ENCODE measurements at regions not wholly inside any gene's neighbourhood (a gene's known extent, or its start where the extent isn't known, plus 50 kb on each side); places are given as distances from the start of the nearest gene placed in this dataset.

- no peak overlapping the region for H3K4me3 ChIP-seq
- no peak for TF ChIP-seq CTCF (IDR thresholded peaks at IDR 0.05)
- H3K36me3 ChIP-seq: no peaks in the 10 kb centered on the region
- H3K4me1 ChIP-seq: no peaks in the 10 kb centered on the region
- no peak for DNase-seq
- H3K27ac ChIP-seq: no peak overlapping the region
- intact Hi-C loops (cut with DNase I): no loop called here
- H3K9me3 ChIP-seq: no peaks in the 10 kb centered on the region
- H3K27me3 ChIP-seq: no peaks in the 10 kb centered on the region
- H3K9ac ChIP-seq (ENCODE audit: low read depth in 2 of 2, low read length in 2 of 2): no peak overlapping the region
Observed at GRCh38 chr5:2005101-2006041, 122.6 kb upstream of the IRX4 start.

GRCh38 chr5:2003690-2004365 is 121.1 kb upstream of the IRX4 start:
- no peaks in the 10 kb centered on the region for H3K9me3 ChIP-seq
- no peak overlapping the region for H3K9ac ChIP-seq (ENCODE audit: low read depth in 2 of 2, low read length in 2 of 2)
- H3K27me3 ChIP-seq: no peaks in the 10 kb centered on the region
- H3K4me1 ChIP-seq: no peaks in the 10 kb centered on the region
- DNase-seq: no peak
- TF ChIP-seq CTCF (IDR thresholded peaks at IDR 0.05): no peak
- intact Hi-C loops (cut with DNase I): no loop called here
- H3K27ac ChIP-seq: no peak overlapping the region
- H3K4me3 ChIP-seq: no peak overlapping the region
- H3K36me3 ChIP-seq: no peaks in the 10 kb centered on the region

GRCh38 chr5:2003206-2003605 is 120.5 kb upstream of the IRX4 start:
- no peak overlapping the region for H3K27ac ChIP-seq
- H3K4me3 ChIP-seq: no peak overlapping the region
- intact Hi-C loops (cut with DNase I): no loop called here
- H3K9ac ChIP-seq (ENCODE audit: low read depth in 2 of 2, low read length in 2 of 2): no peak overlapping the region
- no peak for TF ChIP-seq CTCF (IDR thresholded peaks at IDR 0.05)
- H3K36me3 ChIP-seq: no peaks in the 10 kb centered on the region
- DNase-seq: no peak
- no peaks in the 10 kb centered on the region for H3K9me3 ChIP-seq
- H3K27me3 ChIP-seq: no peaks in the 10 kb centered on the region
- H3K4me1 ChIP-seq: no peaks in the 10 kb centered on the region

GRCh38 chr5:2001300-2001699 is 118.6 kb upstream of the IRX4 start:
- DNase-seq: no peak
- H3K36me3 ChIP-seq: no peaks in the 10 kb centered on the region
- no peaks in the 10 kb centered on the region for H3K27me3 ChIP-seq
- TF ChIP-seq CTCF (IDR thresholded peaks at IDR 0.05): no peak
- no peaks in the 10 kb centered on the region for H3K9me3 ChIP-seq
- H3K27ac ChIP-seq: no peak overlapping the region
- no peak overlapping the region for H3K4me3 ChIP-seq
- H3K9ac ChIP-seq (ENCODE audit: low read depth in 2 of 2, low read length in 2 of 2): no peak overlapping the region
- intact Hi-C loops (cut with DNase I): no loop called here
- H3K4me1 ChIP-seq: no peaks in the 10 kb centered on the region

- Histone ChIP-seq H3K9ac (ENCODE audit: low read depth in 2 of 2, low read length in 2 of 2) (no peak overlapping the region), H3K4me1 (no peaks in the 10 kb centered on the region), H3K4me3 (no peak overlapping the region), H3K27me3 (no peaks in the 10 kb centered on the region), H3K36me3 (no peaks in the 10 kb centered on the region), H3K9me3 (no peaks in the 10 kb centered on the region), H3K27ac (no peak overlapping the region)
- intact Hi-C loops (cut with DNase I): no loop called here
- no peak for TF ChIP-seq CTCF (IDR thresholded peaks at IDR 0.05)
- DNase-seq: no peak
Observed at GRCh38 chr5:2000591-2000990, 117.9 kb upstream of the IRX4 start.

All from colonic mucosa (tissue), 4 donors.